GM12878 (cell line): ENCODE measurements at regions not wholly inside any gene's neighbourhood (a gene's known extent, or its start where the extent isn't known, plus 50 kb on each side); places are given as distances from the start of the nearest gene placed in this dataset.

Source experiments
- ATAC-seq: fragments of 200-7000 bp; cut with Tn5 transposase; 3 replicates; pipeline ENCODE4 v1.9.1; 2020; ENCODE audit warnings: mild to moderate bottlenecking, moderate library complexity
- BruUV-seq: library from RNA; stranded (reverse); fragments of 400-500 nt; replicated peaks from 2 replicates; lab custom pipeline; 2021; lab: Mats Ljungman, UMichigan
- CTCF ChIA-PET: fragments of 300-600 bp; sonication (Branson Sonifier 250); formaldehyde crosslinking; extraction: SDS; loops from one replicate; lab custom pipeline; 2021; ENCODE audit warnings: inconsistent platforms; lab: Yijun Ruan, JAX
- POLR2A ChIA-PET: fragments of 350-600 bp; formaldehyde crosslinking; extraction: SDS; loops from one replicate; lab custom pipeline; 2021; ENCODE audit warnings: inconsistent platforms; lab: Charles Lee
- RAD21 ChIA-PET: fragments of 300-600 bp; sonication (Branson Sonifier 250); formaldehyde crosslinking; loops from one replicate; lab custom pipeline; 2023; ENCODE audit warnings: antibody characterized with exemption; ENCODE audit not compliant: unreplicated experiment; lab: Charles Lee
- SMC1A ChIA-PET: fragments of 300-600 bp; sonication (Branson Sonifier 250); formaldehyde crosslinking; loops from one replicate; lab custom pipeline; 2023; ENCODE audit not compliant: unreplicated experiment, uncharacterized antibody; lab: Charles Lee
- DNase-seq: peaks from one replicate; pipeline ENCODE4 v3.0.0-alpha.2; 2011; ENCODE audit warnings: low read depth, low spot score
- FAIRE-seq: peaks from 3 replicates; lab custom pipeline; 2011; peaks lifted over from hg19 to GRCh38; lab: Jason Lieb, UNC
- H2AFZ ChIP-seq: 2 replicates; pipeline ENCODE4 v1.6.0; 2011; ENCODE audit warnings: low read depth, low read length, control low read depth; ENCODE audit not compliant: control insufficient read depth
- H3K27ac ChIP-seq: 2 replicates; pipeline ENCODE4 v1.5.1; 2011; ENCODE audit warnings: control low read depth; ENCODE audit not compliant: control insufficient read depth, insufficient read depth
- H3K27me3 ChIP-seq, 2 experiments: replicated peaks in 1 of 2; 2 replicates each; pipeline versions ENCODE4 v1.6.0 to v1.6.1; 2011; ENCODE audit warnings: low read length in 1 of 2; ENCODE audit not compliant: control insufficient read depth in 2 of 2, insufficient read depth in 2 of 2
- H3K36me3 ChIP-seq, 2 experiments: 2 replicates each; pipeline ENCODE4 v1.5.1; 2011; ENCODE audit warnings: low read length in 1 of 2; ENCODE audit not compliant: control insufficient read depth in 2 of 2, insufficient read depth in 2 of 2
- H3K4me1 ChIP-seq: 2 replicates; pipeline ENCODE4 v1.6.1; 2011; ENCODE audit warnings: mild to moderate bottlenecking, low read length, moderate library complexity, mixed read lengths; ENCODE audit not compliant: control insufficient read depth, insufficient read depth
- H3K4me2 ChIP-seq: 2 replicates; pipeline ENCODE4 v1.6.0; 2011; ENCODE audit warnings: control low read depth; ENCODE audit not compliant: control insufficient read depth, insufficient read depth
- H3K4me3 ChIP-seq: fragments of 200-600 bp; sonication (generic); 2 replicates; pipeline ENCODE4 v1.5.1; 2016
- H3K79me2 ChIP-seq: 2 replicates; pipeline ENCODE4 v1.6.0; 2011; ENCODE audit warnings: low read length; ENCODE audit not compliant: control insufficient read depth, insufficient read depth
- H3K9ac ChIP-seq: 2 replicates; pipeline ENCODE4 v1.8.0; 2011; ENCODE audit warnings: low read length, control low read depth, mixed read lengths; ENCODE audit not compliant: control insufficient read depth, insufficient read depth
- H3K9me3 ChIP-seq: replicated peaks from 3 replicates; pipeline ENCODE4 v1.5.1; 2011; ENCODE audit warnings: mild to moderate bottlenecking, low read length; ENCODE audit not compliant: control insufficient read depth, insufficient read depth
- H4K20me1 ChIP-seq: 2 replicates; pipeline ENCODE4 v1.6.0; 2011; ENCODE audit not compliant: control insufficient read depth, insufficient read depth
- CBX3 ChIP-seq: fragments of 200-600 bp; sonication (generic); IDR thresholded peaks from 2 replicates; pipeline ENCODE4 v1.6.1; 2016; ENCODE audit warnings: low read depth, borderline replicate concordance
- CHD1 ChIP-seq: IDR thresholded peaks from 2 replicates; pipeline ENCODE4 v1.6.1; 2012; ENCODE audit warnings: low read depth, low read length, improper control_type of control experiment
- CHD2 ChIP-seq: IDR thresholded peaks from 2 replicates; pipeline ENCODE4 v1.6.1; 2011; ENCODE audit warnings: low read depth, low read length, improper control_type of control experiment, borderline replicate concordance
- CREM ChIP-seq: IDR thresholded peaks from 2 replicates; pipeline ENCODE4 v1.6.1; 2014; ENCODE audit warnings: antibody characterized with exemption, low read depth
- EED ChIP-seq: sonication (generic); IDR thresholded peaks from 2 replicates; pipeline ENCODE4 v1.6.1; 2016; ENCODE audit warnings: antibody characterized with exemption, low read depth
- ETV6 ChIP-seq, 2 experiments: fragments of 450-650 bp in 1 of 2; IDR thresholded peaks in 1 of 2; conservative IDR thresholded peaks in 1 of 2; 2 replicates each; pipeline ENCODE4 v1.6.1; 2014; ENCODE audit warnings: antibody characterized with exemption in 1 of 2, borderline replicate concordance in 1 of 2, low read depth in 1 of 2, mild to moderate bottlenecking in 1 of 2, moderate library complexity in 1 of 2
- EZH2 ChIP-seq: IDR thresholded peaks from 2 replicates; pipeline ENCODE4 v1.6.1; 2012; ENCODE audit warnings: low read depth, mild to moderate bottlenecking, control low read depth, inconsistent platforms, low read length, borderline replicate concordance; ENCODE audit not compliant: control insufficient read depth
- KDM1A ChIP-seq: fragments of 200-600 bp; sonication (generic); IDR thresholded peaks from 2 replicates; pipeline ENCODE4 v1.6.1; 2016; ENCODE audit warnings: borderline replicate concordance
- MYB ChIP-seq: fragments of 150-350 bp; IDR thresholded peaks from 2 replicates; pipeline ENCODE4 v1.6.1; 2014; ENCODE audit warnings: mild to moderate bottlenecking, low read depth, low read length, borderline replicate concordance
- NFIC ChIP-seq: IDR thresholded peaks from 2 replicates; pipeline ENCODE4 v1.6.1; 2012; ENCODE audit warnings: low read depth, mild to moderate bottlenecking, inconsistent platforms, low read length, moderate library complexity
- NRF1 ChIP-seq: conservative IDR thresholded peaks from 2 replicates; pipeline ENCODE4 v1.6.1; 2011; ENCODE audit warnings: mild to moderate bottlenecking, low read depth, low read length, improper control_type of control experiment
- SREBF1 ChIP-seq: IDR thresholded peaks from 2 replicates; pipeline ENCODE4 v1.6.1; 2012; ENCODE audit warnings: mild to moderate bottlenecking, low read length
- SREBF2 ChIP-seq: IDR thresholded peaks from 2 replicates; pipeline ENCODE4 v1.6.1; 2012; ENCODE audit warnings: mild to moderate bottlenecking, low read length
- SRF ChIP-seq, 2 experiments: IDR thresholded peaks; 2 replicates each; pipeline ENCODE4 v1.6.1; 2011; ENCODE audit warnings: low read depth in 2 of 2, low read length in 2 of 2, mild to moderate bottlenecking in 1 of 2, moderate library complexity in 1 of 2
- ZNF24 ChIP-seq: fragments of 450-650 bp; IDR thresholded peaks from 2 replicates; pipeline ENCODE4 v1.6.1; 2017; ENCODE audit warnings: antibody characterized with exemption, mild to moderate bottlenecking
- WGBS: methylation state at CpG from one replicate; pipeline ENCODE4 v1.1.6; 2016; ENCODE audit warnings: low lambda C conversion rate; ENCODE audit not compliant: insufficient replicate concordance, insufficient coverage; ENCODE audit errors: missing lambda C conversion rate; 5-methylcytosine and 5-hydroxymethylcytosine counted together
- in situ Hi-C: fragments of 300-500 bp; cut with MboI; formaldehyde crosslinking; loops from 9 replicates; pipeline ENCODE4 v1.14.3; 2018; ENCODE audit warnings: mixed read lengths
- intact Hi-C: fragments of 100-400 bp; cut with micrococcal nuclease; formaldehyde crosslinking; loops from one replicate; pipeline ENCODE4 v1.14.2; 2022; ENCODE audit not compliant: unreplicated experiment
- TF ChIP-seq, protein P1 (sequence below): fragments of 450-650 bp; IDR thresholded peaks from 2 replicates; pipeline ENCODE4 v1.6.1; 2017; ENCODE audit warnings: mild to moderate bottlenecking, moderate library complexity
- TF ChIP-seq, protein P2 (sequence below): fragments of 450-650 bp; IDR thresholded peaks from 2 replicates; pipeline ENCODE4 v1.6.1; 2017; ENCODE audit warnings: mild to moderate bottlenecking
- TF ChIP-seq, protein P3 (sequence below): IDR thresholded peaks from 2 replicates; pipeline ENCODE4 v1.6.1; 2012; ENCODE audit warnings: low read length, inconsistent platforms

DNA sequence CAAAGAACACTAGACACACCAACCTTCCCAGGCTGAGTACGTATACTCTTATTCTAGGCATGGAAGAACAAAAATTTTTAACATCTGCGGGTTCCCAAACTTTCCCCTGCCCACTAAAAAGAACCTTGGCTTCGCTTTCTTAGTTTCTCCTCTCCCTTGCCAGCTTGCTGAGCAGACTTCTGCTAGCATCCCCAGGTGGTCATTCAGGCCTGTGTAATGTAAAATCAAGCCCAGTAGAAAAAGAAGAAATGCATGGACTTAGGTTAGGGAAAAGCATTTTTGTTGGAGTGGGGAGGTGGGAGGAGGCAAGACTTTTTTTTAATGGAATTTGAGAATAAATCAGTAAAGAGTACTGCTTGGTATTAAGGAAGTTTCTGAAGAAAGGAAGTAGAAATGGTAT lies 331.0 kb upstream of the TLE4 start:
- H3K36me3 ChIP-seq: no peaks in the 10 kb centered on the region
- 16% methylated on average over 3 of the region's 3 CpGs for WGBS
- no peak overlapping the region for H3K4me2 ChIP-seq
- ATAC-seq (no peak), DNase-seq (no peak), FAIRE-seq (no peak)
- no peak overlapping the region for H2AFZ ChIP-seq
- in situ Hi-C loops: no loop called here
- H3K9me3 ChIP-seq: no peaks in the 10 kb centered on the region
- no peak overlapping the region for H3K27ac ChIP-seq
- ChIA-PET RAD21 (no interaction called here), SMC1A (no interaction called here), CTCF (no interaction called here), POLR2A (no interaction called here)
- intact Hi-C loops: no loop called here
- TF ChIP-seq CHD1 (no peak), CREM (no peak), KDM1A (no peak), CBX3 (no peak), NFIC (no peak), NRF1 (no peak), MYB (no peak), CHD2 (no peak), SREBF2 (no peak), ETV6 (conservative IDR thresholded peaks at IDR 0.05 in 1 of 2, IDR thresholded peaks at IDR 0.05 in 1 of 2; ENCODE audit: borderline replicate concordance in 1 of 2, low read depth in 1 of 2) (no peak), ZNF24 (no peak), EED (no peak), SRF (IDR thresholded peaks at IDR 0.05; ENCODE audit: low read depth in 2 of 2, low read length in 2 of 2) (no peak), SREBF1 (no peak), EZH2 (no peak)
- TF ChIP-seq, protein P1, sequence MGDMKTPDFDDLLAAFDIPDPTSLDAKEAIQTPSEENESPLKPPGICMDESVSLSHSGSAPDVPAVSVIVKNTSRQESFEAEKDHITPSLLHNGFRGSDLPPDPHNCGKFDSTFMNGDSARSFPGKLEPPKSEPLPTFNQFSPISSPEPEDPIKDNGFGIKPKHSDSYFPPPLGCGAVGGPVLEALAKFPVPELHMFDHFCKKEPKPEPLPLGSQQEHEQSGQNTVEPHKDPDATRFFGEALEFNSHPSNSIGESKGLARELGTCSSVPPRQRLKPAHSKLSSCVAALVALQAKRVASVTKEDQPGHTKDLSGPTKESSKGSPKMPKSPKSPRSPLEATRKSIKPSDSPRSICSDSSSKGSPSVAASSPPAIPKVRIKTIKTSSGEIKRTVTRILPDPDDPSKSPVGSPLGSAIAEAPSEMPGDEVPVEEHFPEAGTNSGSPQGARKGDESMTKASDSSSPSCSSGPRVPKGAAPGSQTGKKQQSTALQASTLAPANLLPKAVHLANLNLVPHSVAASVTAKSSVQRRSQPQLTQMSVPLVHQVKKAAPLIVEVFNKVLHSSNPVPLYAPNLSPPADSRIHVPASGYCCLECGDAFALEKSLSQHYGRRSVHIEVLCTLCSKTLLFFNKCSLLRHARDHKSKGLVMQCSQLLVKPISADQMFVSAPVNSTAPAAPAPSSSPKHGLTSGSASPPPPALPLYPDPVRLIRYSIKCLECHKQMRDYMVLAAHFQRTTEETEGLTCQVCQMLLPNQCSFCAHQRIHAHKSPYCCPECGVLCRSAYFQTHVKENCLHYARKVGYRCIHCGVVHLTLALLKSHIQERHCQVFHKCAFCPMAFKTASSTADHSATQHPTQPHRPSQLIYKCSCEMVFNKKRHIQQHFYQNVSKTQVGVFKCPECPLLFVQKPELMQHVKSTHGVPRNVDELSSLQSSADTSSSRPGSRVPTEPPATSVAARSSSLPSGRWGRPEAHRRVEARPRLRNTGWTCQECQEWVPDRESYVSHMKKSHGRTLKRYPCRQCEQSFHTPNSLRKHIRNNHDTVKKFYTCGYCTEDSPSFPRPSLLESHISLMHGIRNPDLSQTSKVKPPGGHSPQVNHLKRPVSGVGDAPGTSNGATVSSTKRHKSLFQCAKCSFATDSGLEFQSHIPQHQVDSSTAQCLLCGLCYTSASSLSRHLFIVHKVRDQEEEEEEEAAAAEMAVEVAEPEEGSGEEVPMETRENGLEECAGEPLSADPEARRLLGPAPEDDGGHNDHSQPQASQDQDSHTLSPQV: no peak
- TF ChIP-seq, protein P2, sequence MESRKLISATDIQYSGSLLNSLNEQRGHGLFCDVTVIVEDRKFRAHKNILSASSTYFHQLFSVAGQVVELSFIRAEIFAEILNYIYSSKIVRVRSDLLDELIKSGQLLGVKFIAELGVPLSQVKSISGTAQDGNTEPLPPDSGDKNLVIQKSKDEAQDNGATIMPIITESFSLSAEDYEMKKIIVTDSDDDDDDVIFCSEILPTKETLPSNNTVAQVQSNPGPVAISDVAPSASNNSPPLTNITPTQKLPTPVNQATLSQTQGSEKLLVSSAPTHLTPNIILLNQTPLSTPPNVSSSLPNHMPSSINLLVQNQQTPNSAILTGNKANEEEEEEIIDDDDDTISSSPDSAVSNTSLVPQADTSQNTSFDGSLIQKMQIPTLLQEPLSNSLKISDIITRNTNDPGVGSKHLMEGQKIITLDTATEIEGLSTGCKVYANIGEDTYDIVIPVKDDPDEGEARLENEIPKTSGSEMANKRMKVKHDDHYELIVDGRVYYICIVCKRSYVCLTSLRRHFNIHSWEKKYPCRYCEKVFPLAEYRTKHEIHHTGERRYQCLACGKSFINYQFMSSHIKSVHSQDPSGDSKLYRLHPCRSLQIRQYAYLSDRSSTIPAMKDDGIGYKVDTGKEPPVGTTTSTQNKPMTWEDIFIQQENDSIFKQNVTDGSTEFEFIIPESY: no peak
- TF ChIP-seq, protein P3, sequence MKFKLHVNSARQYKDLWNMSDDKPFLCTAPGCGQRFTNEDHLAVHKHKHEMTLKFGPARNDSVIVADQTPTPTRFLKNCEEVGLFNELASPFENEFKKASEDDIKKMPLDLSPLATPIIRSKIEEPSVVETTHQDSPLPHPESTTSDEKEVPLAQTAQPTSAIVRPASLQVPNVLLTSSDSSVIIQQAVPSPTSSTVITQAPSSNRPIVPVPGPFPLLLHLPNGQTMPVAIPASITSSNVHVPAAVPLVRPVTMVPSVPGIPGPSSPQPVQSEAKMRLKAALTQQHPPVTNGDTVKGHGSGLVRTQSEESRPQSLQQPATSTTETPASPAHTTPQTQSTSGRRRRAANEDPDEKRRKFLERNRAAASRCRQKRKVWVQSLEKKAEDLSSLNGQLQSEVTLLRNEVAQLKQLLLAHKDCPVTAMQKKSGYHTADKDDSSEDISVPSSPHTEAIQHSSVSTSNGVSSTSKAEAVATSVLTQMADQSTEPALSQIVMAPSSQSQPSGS: no peak
- BruUV-seq: no TSS peak
- no peak overlapping the region for H3K4me3 ChIP-seq
- H3K79me2 ChIP-seq: no peaks in the 10 kb centered on the region
- no peaks in the 10 kb centered on the region for H3K27me3 ChIP-seq
- H3K4me1 ChIP-seq: no peaks in the 10 kb centered on the region
- H4K20me1 ChIP-seq: no peaks in the 10 kb centered on the region
- H3K9ac ChIP-seq: no peak overlapping the region
